Tibial nerve (tissue), 4 donors: ENCODE measurements at regions not wholly inside any gene's neighbourhood (a gene's known extent, or its start where the extent isn't known, plus 50 kb on each side); places are given as distances from the start of the nearest gene placed in this dataset.

Experiments
- DNase-seq, 2 donors: peaks; one replicate each; pipeline ENCODE4 v3.0.0-alpha.2; 2019; ENCODE audit warnings: low spot score in 2 of 2
- H3K27ac ChIP-seq, 4 donors: fragments of 200-600 bp; sonication (generic) in 3 of 4; one replicate each; pipeline ENCODE4 v1.5.1; 2017 to 2019; ENCODE audit warnings: mild to moderate bottlenecking in 1 of 4
- H3K27me3 ChIP-seq, 2 donors: fragments of 200-600 bp; sonication (generic) in 1 of 2; one replicate each; pipeline versions ENCODE4 v1.5.1 to v1.6.0; 2017 to 2019
- H3K36me3 ChIP-seq, 3 donors: fragments of 200-600 bp; sonication (generic); one replicate each; pipeline ENCODE4 v1.5.1; 2018 to 2019
- H3K4me1 ChIP-seq, 4 donors: fragments of 200-600 bp; sonication (generic) in 3 of 4; one replicate each; pipeline ENCODE4 v1.5.1; 2017 to 2019
- H3K4me3 ChIP-seq, 4 donors: fragments of 200-600 bp; sonication (generic) in 3 of 4; one replicate each; pipeline ENCODE4 v1.5.1; 2017 to 2019; ENCODE audit warnings: mild to moderate bottlenecking in 1 of 4, moderate library complexity in 1 of 4
- H3K9me3 ChIP-seq, 4 donors: fragments of 200-600 bp; sonication (generic) in 3 of 4; one replicate each; pipeline ENCODE4 v1.5.1; 2017 to 2019
- CTCF ChIP-seq, 5 experiments: fragments of 200-600 bp in 3 of 5; fragments of 450-650 bp in 2 of 5; sonication (generic) in 3 of 5; IDR thresholded peaks; one replicate each; pipeline ENCODE4 v1.5.1; 2016 to 2019; ENCODE audit warnings: antibody characterized with exemption in 5 of 5, mild to moderate bottlenecking in 3 of 5, moderate library complexity in 2 of 5
- EP300 ChIP-seq, 2 donors: sonication (generic); formaldehyde crosslinking; IDR thresholded peaks; one replicate each; pipeline ENCODE4 v1.6.1; 2017; ENCODE audit warnings: antibody characterized with exemption in 2 of 2, mild to moderate bottlenecking in 1 of 2
- POLR2A ChIP-seq, 2 donors: fragments of 450-650 bp; IDR thresholded peaks; one replicate each; pipeline ENCODE4 v1.6.1; 2017; ENCODE audit warnings: antibody characterized with exemption in 2 of 2, mild to moderate bottlenecking in 2 of 2, moderate library complexity in 2 of 2
- WGBS, 2 donors: methylation state at CpG; one replicate each; pipeline ENCODE4 v1.1.5; 2018; 5-methylcytosine and 5-hydroxymethylcytosine counted together

DNA sequence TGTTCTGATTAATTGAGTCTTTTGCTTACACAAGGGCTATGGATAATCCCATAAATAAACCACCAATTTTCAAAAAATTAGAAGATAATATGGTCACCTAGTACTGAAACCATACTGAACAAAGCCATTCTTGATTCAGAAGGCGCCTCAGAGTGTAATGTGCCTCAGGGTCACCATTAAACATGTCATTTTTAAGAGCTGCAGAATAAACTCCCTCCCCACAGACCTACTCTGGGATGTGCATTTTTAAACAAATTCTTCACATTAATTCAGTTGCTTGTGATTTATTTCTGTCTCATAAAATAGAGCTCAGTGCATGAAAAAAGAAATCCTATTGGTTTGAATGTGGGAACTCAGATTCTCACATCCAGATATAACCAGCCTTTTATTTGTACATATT lies 202.1 kb upstream of the HEY2 start:
- no peaks in the 10 kb centered on the region for H3K4me1 ChIP-seq
- H3K27me3 ChIP-seq, result no peaks in the 10 kb centered on the region
- no peaks in the 10 kb centered on the region for H3K36me3 ChIP-seq
- 73 to 83% methylated on average over 1 of the region's 1 CpG for WGBS, 2 donors
- no peak overlapping the region for H3K27ac ChIP-seq
- TF ChIP-seq POLR2A (IDR thresholded peaks at IDR 0.05) (no peak), EP300 (IDR thresholded peaks at IDR 0.05) (no peak), CTCF (IDR thresholded peaks at IDR 0.05) (no peak)
- DNase-seq, result no peak
- H3K9me3 ChIP-seq, result peaks cover 0 to 2% (median 0%) of the 10 kb centered on the region in 4 donors
- H3K4me3 ChIP-seq, result no peak overlapping the region

DNA sequence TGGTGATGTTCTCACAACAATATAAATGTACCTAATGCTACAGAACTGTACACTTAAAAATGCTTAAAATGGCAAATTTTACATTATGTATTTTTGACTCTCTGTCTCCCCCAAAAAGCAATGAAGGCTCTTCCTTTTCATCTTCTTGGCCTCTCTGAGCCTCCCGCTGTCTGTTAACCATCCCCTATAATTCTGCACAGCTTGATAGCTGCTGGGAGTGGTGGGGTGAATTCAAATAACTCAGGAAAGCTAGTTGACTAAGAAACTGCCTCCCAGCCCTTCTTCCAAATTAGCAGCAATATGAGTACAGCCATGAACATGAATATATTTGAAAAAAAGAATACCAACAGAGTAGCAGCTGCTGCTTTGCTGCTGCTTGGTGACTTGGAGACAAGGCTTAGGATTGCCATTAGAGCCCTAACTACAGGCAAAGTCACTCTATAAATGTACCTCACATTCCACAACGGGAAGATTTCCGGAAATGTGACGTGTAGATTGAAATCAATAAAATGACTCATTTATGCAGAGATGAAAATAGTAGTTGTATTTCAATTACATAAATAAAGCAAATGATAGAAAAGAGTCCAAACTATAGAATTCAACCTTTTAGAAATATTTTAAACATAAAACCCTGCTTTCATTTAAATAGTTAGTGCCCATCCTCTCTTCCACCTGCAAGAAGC lies 200.1 kb upstream of the HEY2 start:
- H3K27ac ChIP-seq, result no peak overlapping the region
- TF ChIP-seq EP300 (IDR thresholded peaks at IDR 0.05), result no peak
- TF ChIP-seq CTCF (IDR thresholded peaks at IDR 0.05), result no peak
- no peak for TF ChIP-seq POLR2A (IDR thresholded peaks at IDR 0.05)
- H3K9me3 ChIP-seq, result no peaks in the 10 kb centered on the region
- H3K4me1 ChIP-seq, result no peaks in the 10 kb centered on the region
- H3K36me3 ChIP-seq, result no peaks in the 10 kb centered on the region
- no peaks in the 10 kb centered on the region for H3K27me3 ChIP-seq
- H3K4me3 ChIP-seq, result no peak overlapping the region
- DNase-seq, result no peak
- WGBS, 2 donors, result 82 to 88% methylated on average over 4 of the region's 4 CpGs

DNA sequence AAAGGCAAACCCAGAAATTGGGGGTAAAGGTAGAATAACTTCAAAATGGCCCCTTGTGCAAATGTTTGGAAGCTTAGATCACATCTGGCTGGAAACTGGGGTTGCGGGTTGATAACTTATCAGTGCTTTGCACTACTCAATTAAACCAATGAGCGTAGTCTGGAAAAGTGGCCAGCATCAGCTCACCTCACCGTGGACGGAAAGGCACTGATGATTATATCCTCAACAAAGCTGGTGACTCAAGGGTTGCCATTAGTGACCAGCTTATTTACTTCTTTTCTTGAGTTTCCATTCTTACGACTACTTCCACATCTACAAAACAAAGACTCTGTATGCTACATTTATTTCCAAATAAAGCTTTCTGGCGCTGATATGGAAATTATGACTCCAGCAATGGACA lies 198.5 kb upstream of the HEY2 start:
- Histone ChIP-seq H3K36me3 (no peaks in the 10 kb centered on the region), H3K9me3 (no peaks in the 10 kb centered on the region), H3K4me1 (no peaks in the 10 kb centered on the region), H3K27me3 (no peaks in the 10 kb centered on the region), H3K4me3 (no peak overlapping the region), H3K27ac (no peak overlapping the region)
- TF ChIP-seq CTCF (IDR thresholded peaks at IDR 0.05) (no peak), POLR2A (IDR thresholded peaks at IDR 0.05) (no peak), EP300 (IDR thresholded peaks at IDR 0.05) (no peak)
- no peak for DNase-seq
- WGBS, 2 donors, result 85 to 87% methylated on average over 6 of the region's 6 CpGs

- no peaks in the 10 kb centered on the region for H3K4me1 ChIP-seq
- TF ChIP-seq POLR2A (IDR thresholded peaks at IDR 0.05) (no peak), CTCF (IDR thresholded peaks at IDR 0.05) (no peak), EP300 (IDR thresholded peaks at IDR 0.05) (no peak)
- H3K9me3 ChIP-seq, result no peaks in the 10 kb centered on the region
- H3K27me3 ChIP-seq, result no peaks in the 10 kb centered on the region
- no peak overlapping the region for H3K27ac ChIP-seq
- WGBS, 2 donors, result 87 to 92% methylated on average over 1 of the region's 1 CpG
- no peaks in the 10 kb centered on the region for H3K36me3 ChIP-seq
- H3K4me3 ChIP-seq, result no peak overlapping the region
- DNase-seq, result no peak
These were observed 196.6 kb upstream of the HEY2 start for GRCh38 chr6:125552819-125553218.

- H3K36me3 ChIP-seq, result no peaks in the 10 kb centered on the region
- DNase-seq, result no peak
- TF ChIP-seq CTCF (IDR thresholded peaks at IDR 0.05), result no peak
- no peak for TF ChIP-seq EP300 (IDR thresholded peaks at IDR 0.05)
- TF ChIP-seq POLR2A (IDR thresholded peaks at IDR 0.05), result no peak
- H3K4me1 ChIP-seq, result no peaks in the 10 kb centered on the region
- no peaks in the 10 kb centered on the region for H3K9me3 ChIP-seq
- no peak overlapping the region for H3K4me3 ChIP-seq
- H3K27me3 ChIP-seq, result no peaks in the 10 kb centered on the region
- no peak overlapping the region for H3K27ac ChIP-seq
- 60 to 70% methylated on average over 1 of the region's 1 CpG for WGBS, 2 donors
These were observed 195.0 kb upstream of the HEY2 start for GRCh38 chr6:125554456-125554855.
